GM21619 (cell line): ENCODE measurements at regions not wholly inside any gene's neighbourhood (a gene's known extent, or its start where the extent isn't known, plus 50 kb on each side); places are given as distances from the start of the nearest gene placed in this dataset.

Source experiments
- ATAC-seq: cut with Tn5 transposase; IDR thresholded peaks from one replicate; pipeline ENCODE4 v1.9.1; 2021; ENCODE audit not compliant: unreplicated experiment

DNA sequence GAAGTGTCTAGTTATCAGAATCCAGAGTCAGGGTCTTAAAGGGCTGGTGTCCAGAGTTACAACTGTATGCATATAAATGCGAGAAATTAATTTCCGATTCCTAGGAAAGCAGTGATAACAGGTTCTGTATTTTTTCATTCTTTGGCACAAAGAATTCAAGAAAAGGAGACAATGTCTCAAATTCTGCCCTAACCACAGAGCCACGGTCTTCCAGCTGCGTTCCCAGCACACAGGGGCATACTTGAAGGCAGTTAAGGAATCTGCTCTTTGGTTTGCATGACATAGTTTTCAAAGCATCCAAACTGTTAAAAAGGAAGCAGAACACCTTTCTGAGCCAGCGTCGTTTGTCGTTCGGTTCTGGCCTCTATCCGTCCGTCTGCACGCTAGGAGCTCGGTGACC is 416.9 kb upstream of the MKI67 start:
- no peak for ATAC-seq

DNA sequence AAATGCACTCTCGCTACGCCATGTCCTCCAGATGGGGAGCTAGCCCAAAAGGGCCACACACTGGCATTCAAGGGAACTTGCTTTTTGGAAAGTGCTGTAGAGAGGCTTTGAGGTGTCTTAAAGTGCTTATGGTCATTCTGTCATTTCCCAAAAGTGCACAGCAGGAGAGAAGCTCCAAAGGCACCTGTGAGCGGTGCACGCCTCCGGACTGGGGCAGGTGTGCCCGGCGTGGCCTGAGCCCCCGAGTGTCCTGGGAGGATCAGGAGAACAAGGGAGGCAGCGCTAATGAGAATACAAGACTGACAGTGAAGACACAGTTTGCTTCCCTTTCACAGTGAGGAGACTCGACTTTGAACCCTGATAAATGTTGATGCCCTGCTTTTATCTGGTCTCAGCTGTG is 419.0 kb upstream of the MKI67 start:
- no peak for ATAC-seq

DNA sequence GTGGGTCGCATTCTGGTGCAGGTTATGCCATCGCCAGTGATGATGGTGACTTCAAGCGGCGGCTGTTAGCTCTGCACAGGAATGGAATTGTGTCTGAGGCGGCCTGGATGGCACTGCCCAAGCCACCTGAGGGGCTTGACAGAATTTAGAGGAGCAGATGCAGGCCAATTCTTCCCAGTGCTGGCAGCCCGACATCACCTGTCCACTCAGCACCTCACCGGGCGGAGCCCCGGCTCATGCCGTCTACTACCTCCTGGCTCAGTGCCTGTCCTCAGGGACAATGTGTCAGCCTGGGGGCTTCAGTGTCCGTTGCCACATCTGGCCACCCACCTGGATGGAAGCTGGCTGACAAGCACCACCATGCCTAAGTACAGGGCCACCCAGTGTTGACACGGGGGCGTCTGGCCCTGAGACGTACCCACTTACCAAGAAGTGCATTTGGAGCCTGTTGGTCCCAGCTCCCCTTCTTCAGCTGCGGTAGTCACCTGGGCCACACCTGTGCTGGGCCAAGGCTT is 420.5 kb upstream of the MKI67 start:
- no peak for ATAC-seq

DNA sequence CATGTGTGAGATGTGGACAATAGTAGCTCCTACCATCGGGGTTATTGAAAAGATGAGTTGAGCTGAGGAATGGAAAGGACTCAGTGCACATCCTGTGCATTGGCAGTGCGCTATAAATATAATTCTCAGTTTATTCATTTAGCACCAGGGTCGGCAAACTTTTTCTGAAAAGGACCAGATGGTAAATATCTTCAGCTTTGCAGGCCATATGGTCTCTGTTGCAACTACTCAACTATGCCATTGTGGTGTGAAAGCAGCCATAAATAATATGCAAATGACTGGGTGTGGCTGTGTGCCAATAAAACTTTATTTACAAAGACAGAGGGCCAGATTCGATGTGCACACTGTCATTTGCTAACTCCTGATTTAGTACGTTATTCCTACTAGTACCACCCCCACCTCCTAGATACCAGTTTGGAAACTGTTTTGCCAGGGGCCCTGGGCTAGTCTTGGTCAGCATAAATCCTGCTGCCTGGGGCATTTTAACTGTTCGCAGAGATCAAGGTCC is 422.9 kb upstream of the MKI67 start:
- no peak for ATAC-seq

DNA sequence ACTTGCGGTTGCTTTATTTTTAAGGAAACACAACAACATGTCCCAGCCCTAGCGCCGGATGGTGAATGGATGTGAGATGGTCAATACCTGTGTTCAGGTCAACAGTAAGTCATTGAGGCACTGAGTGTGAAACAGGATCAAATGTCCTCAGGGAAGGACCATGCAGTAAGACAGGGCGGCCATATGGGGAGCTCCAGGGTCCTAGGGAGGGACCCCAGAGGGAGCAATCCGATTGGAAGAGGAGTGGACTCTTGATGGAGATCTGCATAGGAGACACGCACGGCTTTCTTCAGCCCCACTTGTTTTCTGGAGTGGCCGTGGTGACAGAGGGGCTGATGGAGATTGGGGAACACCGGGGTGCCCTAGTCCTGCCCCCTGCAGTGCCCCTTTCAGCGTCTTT is 423.8 kb upstream of the MKI67 start:
- no peak for ATAC-seq

DNA sequence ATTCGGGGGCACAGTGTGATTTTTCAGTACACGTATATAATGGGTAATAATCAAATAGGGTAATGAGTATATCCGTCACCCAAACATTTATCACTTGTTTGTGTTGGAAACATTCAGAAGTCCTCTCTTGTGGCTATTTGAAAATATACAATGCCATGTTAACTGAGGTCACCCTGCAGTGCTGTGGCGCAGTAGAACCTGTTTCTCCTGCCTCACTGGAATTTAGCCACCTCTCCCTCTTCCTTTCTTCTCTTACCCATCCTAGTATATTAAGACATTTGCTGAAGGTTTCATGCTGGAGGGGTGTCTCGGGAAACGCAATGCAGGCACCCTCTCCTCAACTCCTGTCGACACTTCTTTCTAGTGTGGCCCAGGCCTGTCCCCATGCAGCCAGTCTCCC is 425.3 kb upstream of the MKI67 start:
- no peak for ATAC-seq

DNA sequence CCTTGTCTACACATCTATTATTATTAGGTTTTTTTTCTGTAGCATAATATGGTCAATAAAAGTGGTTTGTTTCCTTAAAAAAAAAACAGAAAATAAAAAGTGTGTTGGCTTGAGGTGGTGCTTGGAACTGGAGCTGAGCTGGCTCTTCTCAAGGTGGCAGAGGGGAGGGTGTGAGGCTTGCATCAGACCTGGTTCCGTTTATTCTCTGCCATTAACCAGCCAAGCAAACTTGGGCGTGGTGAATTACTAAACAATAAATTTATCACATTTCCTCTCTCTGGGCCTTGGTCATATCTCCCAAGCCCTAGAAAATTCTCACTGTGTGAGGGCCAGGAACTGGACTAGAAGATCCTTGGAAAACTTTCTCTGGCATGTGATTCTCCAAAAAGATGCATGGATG is 427.5 kb upstream of the MKI67 start:
- ATAC-seq, result no peak

DNA sequence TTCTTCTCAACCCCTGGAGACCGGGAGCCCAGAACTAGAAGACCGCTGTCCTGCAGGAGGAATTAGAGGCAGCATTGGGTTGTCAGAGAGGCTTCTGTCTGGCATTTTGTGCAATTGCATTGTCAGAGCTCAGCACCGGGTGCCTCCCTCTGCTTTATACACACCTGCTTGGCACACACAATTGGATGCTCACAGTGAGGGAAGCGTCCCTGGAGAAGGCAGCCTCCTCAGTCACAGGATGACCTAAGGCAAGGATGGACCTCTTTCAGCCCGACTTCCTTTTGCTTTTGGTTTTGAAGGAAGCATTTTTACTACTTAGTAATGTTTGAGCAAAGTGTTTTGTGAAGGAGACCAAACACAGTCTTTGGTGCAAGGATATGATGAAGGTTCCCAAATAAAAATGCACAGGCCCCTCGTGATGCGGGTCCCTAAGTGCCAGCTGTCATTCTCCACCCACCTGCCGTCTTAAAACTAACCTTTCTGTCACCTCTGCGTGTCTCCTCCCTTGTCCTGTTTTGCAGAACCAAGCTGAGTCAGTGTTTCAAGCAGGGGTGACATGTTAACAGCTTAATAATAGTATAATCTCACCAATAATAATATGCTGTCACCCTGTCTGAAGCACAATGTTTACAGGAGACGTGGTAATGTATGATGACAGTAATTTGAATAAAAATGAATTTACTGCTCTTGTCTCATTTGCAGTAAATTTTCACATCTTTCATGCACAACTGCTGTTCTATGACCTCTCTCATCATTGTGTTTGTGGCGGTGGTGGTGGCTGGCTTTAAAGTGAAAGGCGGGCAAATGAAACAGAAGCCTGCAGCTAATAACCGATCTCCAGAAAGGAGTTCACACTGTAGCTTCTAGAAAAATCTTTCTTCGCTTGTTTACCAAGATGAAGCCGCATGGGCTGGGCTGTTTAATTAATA is 430.2 kb upstream of the MKI67 start:
- ATAC-seq, result no peak

DNA sequence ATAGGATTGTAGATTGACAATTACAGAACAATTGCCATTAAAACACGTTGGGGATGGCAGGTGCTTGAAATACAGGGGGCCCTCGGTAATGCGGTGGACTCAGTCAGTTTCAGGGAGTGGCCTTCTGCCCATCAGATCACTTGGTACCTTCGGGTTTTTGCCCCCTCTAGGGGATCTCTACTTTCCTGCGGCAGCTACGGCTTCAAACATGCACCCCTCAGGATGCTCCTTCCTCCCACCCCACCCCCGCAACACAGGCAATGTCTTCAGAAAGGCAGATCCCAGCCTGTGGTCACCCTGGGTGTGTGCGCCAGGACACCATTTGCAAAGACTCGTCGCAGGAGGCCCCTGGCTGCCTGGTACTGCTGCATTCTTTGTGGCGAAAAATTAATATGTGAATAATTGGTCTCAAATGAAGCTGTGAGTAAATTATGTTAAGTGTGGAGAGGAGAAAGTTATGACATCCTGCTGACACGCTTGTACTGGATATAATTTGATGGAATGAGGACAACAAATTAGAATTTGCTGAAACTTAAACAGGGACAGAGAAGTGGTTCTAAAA is 431.0 kb upstream of the MKI67 start:
- ATAC-seq, result no peak

DNA sequence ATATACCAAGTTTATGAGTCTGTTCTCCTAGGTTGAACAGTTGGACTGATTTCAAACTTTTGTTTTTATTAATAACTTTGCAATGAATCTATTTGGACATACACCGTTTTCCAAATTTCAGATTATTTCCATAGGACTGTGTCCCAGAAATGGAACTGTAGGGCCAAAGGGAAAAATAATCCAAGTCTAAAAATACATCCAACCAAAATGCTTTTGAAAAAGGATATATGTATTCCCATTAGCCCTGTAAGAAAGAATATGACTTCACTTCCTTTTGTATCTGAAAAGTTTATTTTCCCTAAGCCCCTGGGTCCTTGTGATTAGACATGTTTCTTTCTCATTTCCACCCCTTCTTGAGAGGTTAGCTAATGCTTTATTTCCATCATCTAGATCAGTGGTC is 434.2 kb upstream of the MKI67 start:
- ATAC-seq, result no peak

DNA sequence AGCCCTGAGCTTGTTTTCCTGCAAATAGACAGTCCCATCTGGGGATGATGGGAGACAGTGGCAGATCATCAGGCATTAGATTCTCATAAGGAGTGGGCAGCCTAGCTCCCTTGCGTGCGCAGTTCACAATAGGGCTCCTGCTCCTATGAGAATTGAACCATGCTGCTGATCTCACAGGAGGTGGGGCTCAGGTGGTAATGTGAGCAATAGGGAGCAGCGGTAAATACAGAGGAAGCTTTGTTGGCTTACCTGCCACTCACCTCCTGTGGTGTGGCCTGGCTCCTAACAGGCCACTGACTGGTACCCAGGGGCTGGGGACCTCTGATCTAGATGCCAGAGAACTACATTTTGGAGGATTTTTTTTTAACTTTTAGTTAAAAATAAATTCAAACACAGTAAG is 434.8 kb upstream of the MKI67 start:
- no peak for ATAC-seq

DNA sequence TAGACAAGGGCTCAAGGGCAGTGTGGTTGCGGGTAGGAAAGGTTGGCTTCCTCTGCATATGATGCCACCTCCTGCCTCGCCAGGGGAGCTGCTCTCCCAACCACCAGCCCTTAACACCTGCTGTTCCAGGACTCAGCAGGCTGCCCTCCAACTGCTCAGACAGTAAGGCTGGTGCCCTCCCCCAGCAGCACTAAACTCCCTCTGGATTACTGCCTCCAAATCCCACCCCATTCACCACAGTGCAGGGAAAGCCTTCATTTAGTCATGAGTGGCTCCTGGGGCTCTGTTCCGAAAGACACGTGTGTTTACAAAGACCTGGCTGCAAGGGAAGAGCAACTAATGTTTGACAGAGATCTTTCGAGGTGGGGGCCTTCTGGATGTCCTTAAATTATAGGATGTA is 437.2 kb upstream of the MKI67 start:
- no peak for ATAC-seq

DNA sequence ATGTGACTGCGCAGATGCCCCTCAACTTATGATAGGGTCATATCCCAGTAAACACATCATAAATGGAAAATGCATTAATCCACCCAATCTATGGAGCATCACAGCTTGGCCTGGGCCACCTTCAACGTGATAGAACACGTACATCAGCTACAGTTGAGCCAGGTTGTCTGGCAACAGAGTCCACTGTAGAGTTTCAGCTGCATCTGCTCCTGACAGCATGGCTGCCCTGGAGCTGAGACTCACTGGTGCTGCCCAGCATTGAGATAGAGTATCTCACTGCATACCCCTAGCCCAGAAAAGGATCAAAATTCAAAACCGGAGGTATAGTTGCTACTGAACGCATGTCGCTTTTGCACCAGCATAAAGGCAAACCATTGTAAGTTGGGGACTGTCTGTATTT is 437.7 kb upstream of the MKI67 start:
- no peak for ATAC-seq

DNA sequence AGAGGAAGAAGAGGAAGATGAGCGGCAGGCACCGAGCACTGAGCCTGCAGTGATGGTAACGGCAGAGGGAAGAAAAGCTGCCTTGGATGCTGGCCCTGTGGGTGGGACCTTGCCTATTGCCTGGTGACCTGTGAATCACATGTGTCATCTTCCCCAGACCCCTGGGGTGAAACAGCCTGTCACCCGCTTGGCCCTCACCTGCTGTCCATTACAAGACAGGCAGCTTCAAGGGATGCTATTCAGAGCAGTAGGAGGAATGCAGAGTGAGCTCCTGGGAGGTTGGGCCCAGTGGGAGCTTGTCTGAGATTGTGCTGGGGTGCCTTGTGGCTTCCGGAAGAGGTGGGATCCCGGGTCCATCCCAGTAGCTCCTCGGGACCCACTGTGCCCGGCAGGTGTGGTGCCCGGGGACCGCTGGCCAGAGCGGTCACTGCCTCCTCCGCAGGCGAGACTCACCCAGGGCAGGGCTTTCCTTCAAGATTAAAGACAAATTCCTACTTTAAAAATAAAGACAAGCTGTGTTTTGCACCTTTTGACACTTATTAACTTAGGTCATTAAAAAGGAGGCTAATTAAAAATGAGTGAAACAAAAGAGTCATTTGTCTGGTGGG is 440.2 kb upstream of the MKI67 start:
- ATAC-seq, result no peak

DNA sequence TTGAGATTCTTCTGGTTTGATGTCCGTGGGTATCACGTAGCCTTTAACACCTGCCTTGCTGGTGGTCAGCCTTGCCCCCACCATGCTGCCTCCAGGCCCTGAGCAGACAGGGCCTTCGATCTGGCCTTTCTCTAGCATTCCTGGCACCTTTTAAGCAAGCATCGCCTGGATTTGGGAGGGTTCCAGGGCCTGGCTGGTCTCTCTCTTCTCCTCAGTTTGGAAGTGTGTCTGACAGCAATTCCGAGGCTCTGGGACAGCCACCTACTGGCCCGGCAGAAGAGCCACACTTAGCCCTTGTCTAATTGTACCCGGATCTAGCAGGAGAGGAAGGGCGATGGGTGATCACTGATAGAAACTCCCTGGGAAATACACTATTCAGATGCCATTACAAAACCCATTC is 441.3 kb upstream of the MKI67 start:
- no peak for ATAC-seq

DNA sequence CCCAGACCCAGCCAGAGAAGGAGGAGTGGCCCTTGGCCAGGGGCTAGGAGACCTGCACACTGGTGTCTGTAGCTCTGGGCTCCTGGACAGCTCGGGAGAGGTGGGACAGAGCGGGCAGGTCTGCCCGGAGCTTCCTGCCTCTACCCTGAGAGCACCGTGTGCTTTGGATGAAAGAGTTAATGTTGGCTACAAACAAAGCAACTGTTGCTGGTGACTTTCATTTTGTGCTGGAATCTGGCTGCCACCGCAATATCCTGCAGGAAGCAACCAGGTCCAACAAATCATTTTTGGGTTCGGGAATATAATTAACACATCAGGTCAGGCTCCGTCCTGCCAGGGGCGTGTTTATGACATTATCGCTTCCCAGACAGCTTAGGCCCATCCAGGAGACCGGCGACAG is 441.8 kb upstream of the MKI67 start:
- no peak for ATAC-seq

DNA sequence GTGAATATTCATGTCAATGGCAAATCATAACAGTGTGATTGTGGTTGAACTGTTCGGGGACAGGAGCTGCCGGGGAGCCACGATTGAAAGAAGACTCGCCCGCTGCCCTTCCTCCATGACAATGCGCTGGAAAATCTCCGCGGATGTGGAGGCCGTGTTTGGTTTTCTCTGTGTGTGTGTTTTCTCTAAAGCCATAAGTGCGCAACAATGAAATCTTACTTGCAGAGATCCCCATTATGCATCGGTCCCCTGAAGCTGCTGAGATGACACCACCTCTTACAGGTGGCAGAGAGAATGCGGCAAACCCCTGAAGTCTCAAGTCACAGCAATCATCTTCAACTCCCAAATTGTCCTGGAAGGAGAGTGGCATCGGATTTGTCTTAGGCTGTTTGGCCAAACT is 442.3 kb upstream of the MKI67 start:
- ATAC-seq, result no peak

DNA sequence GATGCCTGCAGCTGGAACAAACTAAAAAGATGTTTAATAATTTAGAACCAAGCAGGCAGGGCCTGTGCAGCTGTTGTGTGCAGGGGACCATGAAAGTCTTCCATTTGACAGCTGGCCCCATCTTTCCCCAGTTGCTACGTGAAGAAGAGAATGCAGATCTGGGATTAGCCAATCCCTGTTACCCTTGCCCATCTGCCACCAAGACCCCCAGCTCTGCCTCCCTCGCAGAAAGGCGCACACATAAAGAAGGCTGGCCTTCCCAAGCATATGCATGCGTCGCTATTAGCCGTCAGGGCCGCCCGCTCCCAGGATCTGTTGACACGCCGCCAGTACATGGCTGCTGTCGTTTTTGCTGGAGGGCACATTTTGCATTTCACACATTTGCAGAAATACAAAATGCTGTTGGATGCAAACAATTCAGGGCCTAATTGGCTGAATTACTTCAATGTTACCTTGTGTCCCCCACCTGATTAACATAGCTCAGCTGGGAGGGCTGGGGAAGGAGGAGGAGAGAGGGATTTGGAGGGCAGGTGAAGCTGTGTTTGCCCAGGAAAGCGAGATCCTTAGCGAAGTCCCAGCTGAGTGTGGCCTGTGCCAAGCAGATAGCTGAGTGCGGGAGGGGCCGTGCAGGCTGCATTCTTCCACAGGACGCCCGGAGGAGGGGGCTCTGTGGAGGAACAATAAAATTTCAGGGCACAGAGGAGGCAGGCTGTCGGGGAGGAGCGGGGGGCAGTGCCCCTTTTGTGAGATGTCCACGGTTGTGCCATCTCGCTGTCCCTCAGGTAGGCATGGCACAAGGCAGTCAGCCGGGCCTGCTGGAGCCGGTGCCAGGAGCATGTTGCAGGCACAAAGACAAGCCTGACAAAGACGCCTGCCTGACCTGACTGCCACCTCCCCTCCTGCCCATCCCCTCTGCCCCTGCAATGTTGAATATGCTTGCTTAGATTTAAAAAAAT is 443.0 kb upstream of the MKI67 start:
- ATAC-seq, result no peak

DNA sequence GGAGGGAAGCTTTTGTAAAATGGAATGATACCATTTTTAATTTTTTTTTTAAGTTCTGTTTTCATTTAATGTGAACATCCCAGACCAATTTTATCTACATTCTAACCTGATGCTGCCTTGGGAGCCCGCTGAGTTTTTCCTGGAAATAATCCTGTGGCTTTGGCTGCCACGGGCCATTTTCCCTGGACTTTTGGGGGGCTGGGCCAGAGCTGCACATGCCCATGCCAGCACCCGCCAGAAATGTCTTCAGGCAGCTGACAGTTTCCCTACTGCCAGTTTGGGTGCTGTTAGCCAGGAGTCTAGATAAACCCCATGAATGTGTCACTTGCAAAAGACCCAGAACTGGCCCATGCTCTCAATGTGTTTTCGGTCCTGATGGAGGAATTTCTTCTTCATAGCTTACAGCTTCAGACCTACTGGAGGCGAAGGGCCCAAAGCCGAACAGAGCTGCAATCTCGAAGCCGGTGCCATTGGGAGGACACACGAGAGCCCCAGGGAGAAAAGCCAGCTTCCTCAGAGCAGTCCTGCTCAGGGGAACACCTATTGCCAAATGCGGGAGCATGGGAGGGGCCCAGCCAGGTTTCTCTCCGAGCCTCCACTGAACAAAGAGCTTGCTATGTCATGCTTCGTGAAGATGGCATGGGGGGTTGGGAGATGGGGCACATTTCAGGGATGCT is 444.2 kb upstream of the MKI67 start:
- ATAC-seq, result no peak

DNA sequence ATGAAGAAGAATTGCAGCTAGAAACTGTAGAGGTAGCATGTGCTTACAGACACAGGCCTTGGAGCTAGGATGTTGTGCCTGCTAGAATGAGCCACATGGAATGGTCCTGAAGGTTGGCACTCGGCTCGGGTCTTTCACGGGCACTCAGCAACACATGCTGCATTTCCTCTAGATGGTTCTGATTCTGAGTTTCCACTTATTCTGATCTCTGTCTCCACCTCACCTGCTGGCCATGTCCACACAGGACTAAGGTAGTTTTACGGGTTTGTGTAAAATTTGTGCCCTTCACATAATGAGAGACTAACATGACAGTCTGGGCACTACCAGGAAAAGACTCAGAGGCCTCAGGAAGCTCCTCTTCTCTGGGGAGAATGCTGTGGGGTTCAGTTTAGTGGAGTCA is 444.8 kb upstream of the MKI67 start:
- no peak for ATAC-seq
